DMS79 treated with DMSO at 0.1 percent for 48 hours (cell line): ENCODE measurements at regions not wholly inside any gene's neighbourhood (a gene's known extent, or its start where the extent isn't known, plus 50 kb on each side); places are given as distances from the start of the nearest gene placed in this dataset.

ENCODE experiments used
- DNase-seq: peaks from one replicate; lab custom pipeline; 2025; lab: John Stamatoyannopoulos, UW

GRCh38 chr5:133854554-133854953 lies 113.9 kb downstream of the C5orf15 start:
- no peak for DNase-seq

DNA sequence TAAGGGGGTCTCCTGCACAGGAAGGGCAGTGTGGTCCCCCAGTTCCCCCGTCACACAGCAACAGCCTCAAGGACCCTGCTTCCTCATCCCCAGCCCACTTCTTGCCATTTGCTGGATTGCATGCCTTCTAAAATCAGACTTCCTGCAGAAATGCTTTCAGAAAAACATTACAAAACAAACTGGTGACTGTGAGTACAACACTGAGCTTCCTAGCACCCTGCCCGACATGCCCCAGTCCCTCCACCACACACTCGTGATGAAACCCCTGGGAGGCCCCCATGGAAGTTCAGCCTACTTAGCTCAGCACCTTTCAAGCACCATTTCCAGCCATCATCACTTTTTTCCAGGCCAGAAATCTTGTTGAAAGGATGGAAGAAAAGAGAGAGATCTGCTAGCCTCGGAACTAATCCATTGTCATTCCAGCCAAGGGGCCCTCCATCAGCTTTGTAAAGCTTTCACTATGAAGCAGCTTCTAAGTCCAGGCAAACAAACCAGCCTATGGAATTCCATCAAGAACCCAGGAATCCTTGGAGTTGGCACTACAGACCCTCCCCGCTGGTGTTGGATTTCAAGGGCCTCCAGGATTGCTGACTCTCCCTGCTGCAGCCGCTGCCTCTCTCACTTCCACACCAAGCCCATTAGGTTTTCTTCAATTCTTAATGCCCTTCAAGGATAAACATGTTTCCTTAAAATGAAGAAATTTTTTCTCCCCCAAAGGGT lies 114.6 kb downstream of the C5orf15 start:
- no peak for DNase-seq

GRCh38 chr5:133851521-133851920 lies 116.9 kb downstream of the C5orf15 start:
- DNase-seq, result no peak

GRCh38 chr5:133850811-133851210 lies 117.6 kb downstream of the C5orf15 start:
- DNase-seq, result no peak

- DNase-seq, result no peak
Measured at GRCh38 chr5:133849116-133849515, 119.3 kb downstream of the C5orf15 start.

- DNase-seq, result peak; percentile 44
Measured at GRCh38 chr5:133848341-133848811, 120.0 kb downstream of the C5orf15 start.

DNA sequence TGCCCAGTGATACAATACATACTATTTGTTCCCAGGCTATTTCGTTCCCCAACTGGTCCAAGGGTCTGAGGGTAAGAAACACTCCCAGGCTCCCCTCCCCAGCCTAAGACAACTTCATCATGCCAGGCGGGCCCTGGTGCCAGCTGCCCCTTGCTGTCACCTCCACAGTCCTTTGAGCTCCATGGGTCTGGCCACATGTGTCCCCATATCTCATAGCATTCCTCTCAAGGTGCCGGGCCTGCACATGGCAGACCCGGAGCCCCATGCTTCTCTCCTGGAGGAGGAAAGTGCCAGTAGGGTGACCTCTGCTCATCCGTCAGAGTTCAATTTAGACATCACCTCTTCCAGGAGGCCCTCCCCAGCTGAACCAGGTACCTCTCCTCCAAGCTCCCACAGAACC lies 120.5 kb downstream of the C5orf15 start:
- no peak for DNase-seq

DNA sequence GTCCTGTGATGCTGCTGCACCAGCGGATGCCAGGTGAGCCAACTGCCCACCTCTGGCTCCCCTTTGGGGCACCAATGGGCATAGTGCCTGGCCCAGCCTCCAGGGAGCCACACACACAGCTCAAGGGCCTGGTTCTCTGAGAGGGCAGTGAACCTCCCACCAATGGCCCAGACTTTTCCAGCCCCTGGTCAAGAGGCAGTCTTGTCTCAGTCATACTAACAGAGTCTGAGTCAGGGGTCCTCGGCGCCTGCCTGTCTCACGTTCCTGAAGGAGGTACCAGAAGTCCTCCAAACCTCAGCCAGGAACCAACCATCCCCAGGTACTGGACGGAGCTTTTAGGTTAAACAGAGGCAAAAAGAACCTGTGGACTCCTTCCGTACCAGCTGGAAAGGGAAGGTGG lies 121.1 kb downstream of the C5orf15 start:
- no peak for DNase-seq

- DNase-seq, result no peak
Measured at GRCh38 chr5:133846478-133847226, 121.8 kb downstream of the C5orf15 start.

DNA sequence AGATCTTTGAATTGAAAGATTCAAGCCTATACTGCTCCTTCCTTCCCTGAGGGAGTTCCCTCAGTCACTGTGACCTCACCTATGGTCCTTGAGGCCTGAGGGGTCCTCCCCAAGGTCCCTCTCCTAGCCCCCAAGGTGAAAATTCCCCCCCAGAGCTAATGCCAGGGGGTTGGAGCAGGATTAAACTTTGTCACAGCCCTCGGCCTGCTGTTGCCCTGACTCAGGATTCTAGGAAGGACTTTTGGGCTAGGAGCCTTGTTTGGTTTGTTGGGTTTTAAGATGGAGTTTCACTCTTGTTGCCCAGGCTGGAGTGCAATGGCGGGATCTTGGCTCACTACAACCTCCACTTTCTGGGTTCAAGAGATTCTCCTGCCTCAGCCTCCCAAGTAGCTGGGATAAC lies 123.2 kb downstream of the C5orf15 start:
- DNase-seq, result no peak

- peak; percentile 4 for DNase-seq
Measured at GRCh38 chr5:133844836-133845235, 123.6 kb downstream of the C5orf15 start.

DNA sequence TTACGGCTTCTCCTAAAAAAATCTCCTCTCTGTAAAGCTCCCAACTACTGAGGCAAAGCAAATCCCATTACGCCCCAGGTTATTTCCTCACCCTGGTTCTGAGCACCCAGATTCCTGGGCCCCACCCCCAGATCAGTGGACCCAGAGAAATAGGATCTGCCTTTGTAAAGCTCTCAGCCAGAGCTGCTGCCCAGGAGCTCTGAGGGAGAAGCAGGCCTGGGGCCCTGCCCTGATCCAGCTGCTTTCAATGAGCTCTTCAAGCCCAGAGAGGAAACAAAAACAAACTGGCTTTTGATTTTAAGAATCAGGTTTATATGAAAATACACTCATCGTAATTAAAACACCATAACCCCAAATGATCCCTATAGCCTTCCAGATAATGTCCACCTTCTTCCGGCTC lies 124.5 kb downstream of the C5orf15 start:
- no peak for DNase-seq

DNA sequence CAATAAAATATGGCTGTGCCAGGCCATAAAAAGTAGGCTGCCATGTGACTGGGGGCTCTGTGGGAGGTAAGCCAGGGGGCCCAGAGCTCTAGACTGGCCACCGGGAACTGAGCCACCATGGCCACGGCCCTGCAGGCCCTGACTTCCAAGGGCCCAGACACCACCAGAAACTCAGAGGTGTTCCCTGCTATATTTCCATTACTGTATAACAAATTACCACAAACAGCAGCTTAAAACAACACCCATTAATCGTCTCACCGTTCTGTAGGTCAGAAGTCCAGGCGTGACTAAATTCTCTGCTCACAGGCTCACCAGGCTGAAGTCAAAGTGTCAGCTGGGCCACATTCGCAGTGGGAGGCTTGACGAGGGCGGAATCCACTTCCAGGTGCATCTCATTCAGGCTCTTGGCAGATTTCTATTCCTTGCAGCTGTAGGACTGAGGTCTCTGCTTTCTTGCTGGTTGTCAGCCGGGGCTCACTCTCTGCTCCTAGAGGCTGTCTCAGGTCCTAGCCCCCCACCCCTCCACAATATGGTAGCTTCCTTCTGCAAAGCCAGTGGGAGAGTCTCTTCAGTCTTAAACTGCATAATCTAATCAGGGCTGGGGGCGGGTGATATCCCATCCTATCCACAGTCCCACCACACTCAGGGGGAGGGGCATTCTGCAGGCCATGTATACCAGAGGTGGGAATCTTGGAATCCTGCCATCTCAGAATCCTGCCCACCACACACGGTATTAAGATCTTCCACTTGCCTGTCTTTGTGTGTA lies 125.4 kb downstream of the C5orf15 start:
- DNase-seq, result no peak

- no peak for DNase-seq
Measured at GRCh38 chr5:133841831-133842750, 126.3 kb downstream of the C5orf15 start.

DNA sequence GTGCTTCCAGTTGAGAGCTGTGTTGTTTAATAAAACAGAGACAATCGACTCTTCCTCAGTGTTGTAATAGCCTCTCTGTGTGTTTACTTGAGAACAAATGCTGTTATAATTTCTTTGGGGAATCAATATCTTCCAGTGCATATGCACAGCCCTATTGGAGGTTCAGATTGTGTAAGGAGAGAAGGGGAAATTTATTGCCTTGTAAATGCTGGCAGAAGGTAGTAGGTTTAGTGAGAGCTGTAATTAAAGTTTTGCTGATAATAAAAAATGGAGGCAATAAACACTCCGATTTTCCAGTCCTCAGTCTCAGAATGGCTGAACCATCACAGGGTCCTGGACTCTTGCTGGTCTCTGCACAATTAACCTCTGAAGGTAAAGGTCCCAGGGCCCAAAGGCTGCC lies 128.3 kb downstream of the C5orf15 start:
- peak; percentile 46 for DNase-seq

GRCh38 chr5:133839721-133840120 lies 128.7 kb downstream of the C5orf15 start:
- DNase-seq, result peak; percentile 46

- no peak for DNase-seq
Measured at GRCh38 chr5:133839090-133839489, 129.3 kb downstream of the C5orf15 start.

DNA sequence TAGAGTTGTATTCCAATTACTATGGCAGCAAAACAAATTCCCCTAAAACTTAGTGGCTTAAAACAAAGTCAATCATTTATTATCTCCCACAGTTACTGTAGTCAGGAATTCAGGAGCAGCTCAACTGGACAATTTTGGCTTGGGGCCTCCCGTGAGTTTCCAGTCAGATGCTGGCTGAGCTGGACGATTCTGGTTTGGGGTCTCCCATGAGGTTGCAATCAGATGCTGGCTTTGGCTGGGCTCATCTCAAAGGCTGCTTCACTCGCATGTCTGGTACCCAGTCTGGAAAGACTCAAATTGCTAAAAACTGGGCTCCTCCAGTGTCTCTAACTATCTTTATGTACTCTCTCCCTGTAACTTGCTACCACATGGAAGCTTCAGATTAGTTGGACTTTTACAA lies 130.1 kb downstream of the C5orf15 start:
- no peak for DNase-seq

DNA sequence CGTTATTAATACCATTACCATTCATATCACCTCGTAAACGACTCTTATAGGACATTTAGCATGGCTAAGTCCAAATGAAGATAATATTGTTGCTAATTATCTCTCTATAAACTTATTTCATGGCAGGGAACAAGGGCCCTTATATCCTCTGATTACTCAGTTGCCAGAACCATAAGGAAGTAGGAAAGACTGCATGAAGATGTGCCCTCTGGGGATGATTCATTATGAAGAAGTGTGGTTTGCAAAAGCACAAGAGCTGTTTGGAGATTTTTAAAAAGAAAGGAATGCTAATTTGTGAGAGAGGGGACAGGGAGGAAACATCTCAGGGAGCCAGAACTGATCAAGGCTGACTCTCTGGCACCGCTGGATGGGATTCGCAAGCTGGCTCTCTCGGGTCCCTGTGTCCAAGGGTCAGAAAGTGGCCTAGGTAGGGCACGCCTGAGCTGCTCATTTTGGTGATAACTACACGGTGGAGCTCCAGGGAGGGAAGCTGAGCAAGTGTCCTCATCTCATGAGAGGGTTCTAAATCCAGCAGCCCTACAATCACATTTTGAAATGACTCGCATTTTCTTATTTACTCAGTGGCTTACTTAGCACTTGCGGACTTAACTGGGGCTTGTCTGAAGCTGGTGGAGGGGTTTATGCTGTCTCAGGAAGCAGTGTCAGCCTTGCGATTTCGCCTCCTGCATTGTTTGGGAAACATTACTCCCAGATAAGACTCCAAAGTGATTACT lies 136.8 kb downstream of the C5orf15 start:
- DNase-seq, result peak; percentile 42

GRCh38 chr5:133830911-133831310 lies 137.5 kb downstream of the C5orf15 start:
- DNase-seq, result no peak

DNA sequence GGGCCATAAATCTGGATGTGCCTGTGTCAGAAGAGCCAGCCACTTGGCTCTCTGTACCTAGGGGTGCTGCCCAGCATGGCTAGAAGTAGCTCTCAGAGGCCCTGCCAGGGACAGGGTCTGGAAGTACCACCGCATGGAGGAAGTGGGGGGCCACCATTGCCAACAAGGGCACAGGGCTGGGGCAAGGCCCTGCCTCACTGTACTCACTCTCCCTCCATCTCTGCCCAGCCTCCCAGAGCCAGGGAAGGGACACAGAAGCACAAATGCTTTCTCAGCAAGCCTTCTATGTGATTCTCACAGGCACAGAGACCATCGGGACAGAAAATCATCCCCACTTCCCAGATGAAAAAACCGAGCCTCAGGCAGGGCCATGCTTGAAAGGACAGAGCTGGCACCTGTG lies 138.1 kb downstream of the C5orf15 start:
- no peak for DNase-seq
